ENCODE measurements at regions not wholly inside any gene's neighbourhood (a gene's known extent, or its start where the extent isn't known, plus 50 kb on each side); places are given as distances from the start of the nearest gene placed in this dataset.

- TF ChIP-seq MAX (IDR thresholded peaks at IDR 0.05) (no peak), CTCF (IDR thresholded peaks at IDR 0.05 in 2 of 3, conservative IDR thresholded peaks at IDR 0.05 in 1 of 3; ENCODE audit: borderline replicate concordance in 1 of 3, insufficient read depth in 1 of 3, low read depth in 2 of 3, low read length in 2 of 3) (no peak)
Observed at GRCh38 chr5:109939116-109939682, 249.5 kb downstream of the MAN2A1 start.
